Activated B cell treated with CpG ODN at 0.5 μM for 24 hours (primary cell): ENCODE measurements at regions not wholly inside any gene's neighbourhood (a gene's known extent, or its start where the extent isn't known, plus 50 kb on each side); places are given as distances from the start of the nearest gene placed in this dataset.

Source experiments
- ATAC-seq: fragments of 200-7000 bp; cut with Tn5 transposase; one replicate; pipeline ENCODE4 v1.10.0; 2021; ENCODE audit warnings: low read depth, mild to moderate bottlenecking, moderate library complexity
- CTCF ChIA-PET: fragments of 350-600 bp; sonication (Branson Sonifier 250); formaldehyde crosslinking; loops from one replicate; lab custom pipeline; 2021; ENCODE audit warnings: antibody characterized with exemption; lab: Charles Lee
- POLR2A ChIA-PET: fragments of 350-600 bp; sonication (Branson Sonifier 250); formaldehyde crosslinking; loops from one replicate; lab custom pipeline; 2021; ENCODE audit warnings: antibody characterized with exemption; lab: Charles Lee
- DNase-seq: peaks from one replicate; pipeline ENCODE4 v3.0.0; 2022
- H3K27ac Mint-ChIP-seq: one replicate; pipeline ENCODE4 v1.8.0; 2020; ENCODE audit warnings: mixed read lengths
- H3K27me3 Mint-ChIP-seq: one replicate; pipeline ENCODE4 v1.8.0; 2021; ENCODE audit warnings: mixed read lengths
- H3K36me3 Mint-ChIP-seq: one replicate; pipeline ENCODE4 v1.8.0; 2021; ENCODE audit warnings: low read depth, mixed read lengths
- H3K4me1 Mint-ChIP-seq: one replicate; pipeline ENCODE4 v1.8.0; 2021; ENCODE audit warnings: mixed read lengths
- H3K4me3 Mint-ChIP-seq: one replicate; pipeline ENCODE4 v1.8.0; 2020; ENCODE audit warnings: mild to moderate bottlenecking, mixed read lengths
- H3K9me3 Mint-ChIP-seq: one replicate; pipeline ENCODE4 v1.8.0; 2020; ENCODE audit warnings: mixed read lengths
- intact Hi-C: fragments of 100-400 bp; cut with micrococcal nuclease; formaldehyde crosslinking; loops from one replicate; pipeline ENCODE4 v1.15.1; 2024
- TF ChIP-seq, protein P1 (sequence below): fragments of 200-600 bp; IDR thresholded peaks from one replicate; pipeline ENCODE4 v1.8.0; 2022; ENCODE audit warnings: antibody characterized with exemption, mild to moderate bottlenecking

DNA sequence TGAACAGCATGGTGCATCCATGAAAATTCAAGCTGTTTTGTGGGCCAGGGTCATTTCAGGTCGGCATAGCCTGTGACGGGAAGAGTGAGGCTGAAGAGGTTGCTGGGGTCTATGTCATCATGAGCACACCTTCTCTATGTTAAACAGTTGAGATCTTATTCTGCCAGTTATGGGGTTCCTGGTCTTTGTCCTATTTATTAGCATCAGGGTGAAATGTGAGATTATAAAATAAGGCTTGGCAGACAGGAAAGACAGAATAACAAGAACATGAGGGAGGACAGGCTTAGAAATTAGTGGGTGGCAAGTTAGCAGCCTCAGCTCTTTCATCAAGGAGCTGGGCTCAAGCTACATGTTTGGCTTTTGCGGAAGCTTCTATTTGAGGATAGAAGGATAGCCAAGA is 51.7 kb upstream of the CLNK start:
- Mint-ChIP-seq H3K4me3 (no peak overlapping the region), H3K27ac (no peak overlapping the region), H3K9me3 (no peaks in the 10 kb centered on the region), H3K27me3 (no peaks in the 10 kb centered on the region), H3K36me3 (no peaks in the 10 kb centered on the region), H3K4me1 (peaks cover 35% of the 10 kb centered on the region)
- DNase-seq = no peak
- POLR2A ChIA-PET = no interaction called here
- CTCF ChIA-PET = no interaction called here
- intact Hi-C loops = no loop called here
- ATAC-seq = no peak
- TF ChIP-seq, protein P1, sequence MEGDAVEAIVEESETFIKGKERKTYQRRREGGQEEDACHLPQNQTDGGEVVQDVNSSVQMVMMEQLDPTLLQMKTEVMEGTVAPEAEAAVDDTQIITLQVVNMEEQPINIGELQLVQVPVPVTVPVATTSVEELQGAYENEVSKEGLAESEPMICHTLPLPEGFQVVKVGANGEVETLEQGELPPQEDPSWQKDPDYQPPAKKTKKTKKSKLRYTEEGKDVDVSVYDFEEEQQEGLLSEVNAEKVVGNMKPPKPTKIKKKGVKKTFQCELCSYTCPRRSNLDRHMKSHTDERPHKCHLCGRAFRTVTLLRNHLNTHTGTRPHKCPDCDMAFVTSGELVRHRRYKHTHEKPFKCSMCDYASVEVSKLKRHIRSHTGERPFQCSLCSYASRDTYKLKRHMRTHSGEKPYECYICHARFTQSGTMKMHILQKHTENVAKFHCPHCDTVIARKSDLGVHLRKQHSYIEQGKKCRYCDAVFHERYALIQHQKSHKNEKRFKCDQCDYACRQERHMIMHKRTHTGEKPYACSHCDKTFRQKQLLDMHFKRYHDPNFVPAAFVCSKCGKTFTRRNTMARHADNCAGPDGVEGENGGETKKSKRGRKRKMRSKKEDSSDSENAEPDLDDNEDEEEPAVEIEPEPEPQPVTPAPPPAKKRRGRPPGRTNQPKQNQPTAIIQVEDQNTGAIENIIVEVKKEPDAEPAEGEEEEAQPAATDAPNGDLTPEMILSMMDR = no peak

DNA sequence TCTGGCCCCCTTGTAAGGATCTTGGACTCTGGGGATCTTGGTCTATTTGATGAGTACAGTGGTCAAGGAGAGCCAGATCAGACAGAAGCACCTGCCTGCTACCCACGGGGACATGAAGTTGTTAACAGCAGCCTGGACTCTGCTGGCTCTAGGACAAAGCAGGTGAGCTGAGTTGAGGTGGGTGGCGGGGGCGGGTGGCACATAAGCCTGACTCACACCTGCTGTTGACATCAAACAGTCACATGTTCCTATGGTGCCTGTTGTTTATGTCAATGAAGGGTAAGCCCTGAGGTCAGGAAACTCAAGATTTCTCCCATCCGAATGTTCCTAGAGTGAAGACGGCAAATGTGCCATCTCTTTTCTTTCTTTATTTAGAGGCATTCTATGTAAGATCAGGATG is 50.1 kb upstream of the CLNK start:
- Mint-ChIP-seq H3K27ac (no peak overlapping the region), H3K4me3 (no peak overlapping the region), H3K4me1 (peaks cover 41% of the 10 kb centered on the region), H3K36me3 (no peaks in the 10 kb centered on the region), H3K9me3 (peaks cover 4% of the 10 kb centered on the region), H3K27me3 (no peaks in the 10 kb centered on the region)
- CTCF ChIA-PET = no interaction called here
- intact Hi-C loops = loop anchor here (5.0 kb wide), 2 partner anchors 47 to 693 kb away; partner anchors contain the start of gene HS3ST1
- ATAC-seq (no peak), DNase-seq (no peak)
- TF ChIP-seq, protein P1 = no peak
- POLR2A ChIA-PET = no interaction called here
